Right lobe of liver (tissue), 4 donors: ENCODE measurements at regions not wholly inside any gene's neighbourhood (a gene's known extent, or its start where the extent isn't known, plus 50 kb on each side); places are given as distances from the start of the nearest gene placed in this dataset.
"Not testable (repeated sequence)": the region's sequence is repeated elsewhere in the genome, so short reads cannot be mapped to it uniquely, and the experiment has no call there.

ENCODE experiments used
- POLR2A ChIP-seq: fragments of 450-650 bp; IDR thresholded peaks from one replicate; pipeline ENCODE4 v1.6.1; 2017; ENCODE audit warnings: antibody characterized with exemption, mild to moderate bottlenecking
- TF ChIP-seq, protein P1 (sequence below), 4 donors: fragments of 200-600 bp in 3 of 4; fragments of 450-650 bp in 1 of 4; IDR thresholded peaks; one replicate each; pipeline versions ENCODE4 v1.5.1 to v1.8.0; 2016 to 2022; ENCODE audit warnings: antibody characterized with exemption in 4 of 4, mild to moderate bottlenecking in 2 of 4
- donor health status: DM: no; HTN: no; CAD: no.
- donor health status: DM: no; HTN: no; CAD: no.
- donor health status: DM: no; HTN: yes; CAD: no.

GRCh38 chr4:189551931-189552670 is 388.6 kb upstream of the FRG1 start:
- TF ChIP-seq, protein P1, sequence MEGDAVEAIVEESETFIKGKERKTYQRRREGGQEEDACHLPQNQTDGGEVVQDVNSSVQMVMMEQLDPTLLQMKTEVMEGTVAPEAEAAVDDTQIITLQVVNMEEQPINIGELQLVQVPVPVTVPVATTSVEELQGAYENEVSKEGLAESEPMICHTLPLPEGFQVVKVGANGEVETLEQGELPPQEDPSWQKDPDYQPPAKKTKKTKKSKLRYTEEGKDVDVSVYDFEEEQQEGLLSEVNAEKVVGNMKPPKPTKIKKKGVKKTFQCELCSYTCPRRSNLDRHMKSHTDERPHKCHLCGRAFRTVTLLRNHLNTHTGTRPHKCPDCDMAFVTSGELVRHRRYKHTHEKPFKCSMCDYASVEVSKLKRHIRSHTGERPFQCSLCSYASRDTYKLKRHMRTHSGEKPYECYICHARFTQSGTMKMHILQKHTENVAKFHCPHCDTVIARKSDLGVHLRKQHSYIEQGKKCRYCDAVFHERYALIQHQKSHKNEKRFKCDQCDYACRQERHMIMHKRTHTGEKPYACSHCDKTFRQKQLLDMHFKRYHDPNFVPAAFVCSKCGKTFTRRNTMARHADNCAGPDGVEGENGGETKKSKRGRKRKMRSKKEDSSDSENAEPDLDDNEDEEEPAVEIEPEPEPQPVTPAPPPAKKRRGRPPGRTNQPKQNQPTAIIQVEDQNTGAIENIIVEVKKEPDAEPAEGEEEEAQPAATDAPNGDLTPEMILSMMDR (IDR thresholded peaks at IDR 0.05): not testable (repeated sequence)
- not testable (repeated sequence) for TF ChIP-seq POLR2A
